Epithelial cell of esophagus (primary cell): ENCODE measurements at regions not wholly inside any gene's neighbourhood (a gene's known extent, or its start where the extent isn't known, plus 50 kb on each side); places are given as distances from the start of the nearest gene placed in this dataset.

Experiments
- DNase-seq: peaks from one replicate; pipeline ENCODE4 v3.0.0; 2010; ENCODE audit warnings: low read depth
- H3K4me3 ChIP-seq: 2 replicates; pipeline ENCODE4 v1.5.1; 2011; ENCODE audit warnings: mild to moderate bottlenecking, low read length, control low read depth
- CTCF ChIP-seq: IDR thresholded peaks from 2 replicates; pipeline ENCODE4 v1.5.1; 2011; ENCODE audit warnings: low read depth, mild to moderate bottlenecking, low read length, control low read depth, inconsistent platforms; ENCODE audit not compliant: insufficient read depth; ENCODE audit errors: missing control alignments

- no peak overlapping the region for H3K4me3 ChIP-seq
- TF ChIP-seq CTCF: no peak
- DNase-seq: no peak
These were observed 103.4 kb upstream of the TOX3 start for GRCh38 chr16:52650318-52650717.

- DNase-seq: no peak
- no peak for TF ChIP-seq CTCF
- H3K4me3 ChIP-seq: no peak overlapping the region
These were observed 102.9 kb upstream of the TOX3 start for GRCh38 chr16:52649870-52650269.

- no peak for TF ChIP-seq CTCF
- H3K4me3 ChIP-seq: no peak overlapping the region
- DNase-seq: no peak
These were observed 100.6 kb upstream of the TOX3 start for GRCh38 chr16:52647588-52647987.

GRCh38 chr16:52643006-52643405 is 96.1 kb upstream of the TOX3 start:
- no peak for DNase-seq
- H3K4me3 ChIP-seq: no peak overlapping the region
- TF ChIP-seq CTCF: no peak

- DNase-seq: no peak
- H3K4me3 ChIP-seq: no peak overlapping the region
- no peak for TF ChIP-seq CTCF
These were observed 87.6 kb upstream of the TOX3 start for GRCh38 chr16:52634528-52634927.

GRCh38 chr16:52634104-52634503 is 87.2 kb upstream of the TOX3 start:
- DNase-seq: no peak
- H3K4me3 ChIP-seq: no peak overlapping the region
- TF ChIP-seq CTCF: no peak

GRCh38 chr16:52633230-52633629 is 86.3 kb upstream of the TOX3 start:
- no peak overlapping the region for H3K4me3 ChIP-seq
- TF ChIP-seq CTCF: no peak
- DNase-seq: no peak
